H9 (cell line): ENCODE measurements at regions not wholly inside any gene's neighbourhood (a gene's known extent, or its start where the extent isn't known, plus 50 kb on each side); places are given as distances from the start of the nearest gene placed in this dataset.

ENCODE experiments used
- DNase-seq: peaks from one replicate; pipeline ENCODE4 v3.0.0-alpha.2; 2017
- H2AFZ ChIP-seq: one replicate; pipeline ENCODE4 v1.6.1; 2013; ENCODE audit warnings: mild to moderate bottlenecking, low read length, control low read depth, moderate library complexity
- H2AK5ac ChIP-seq: 2 replicates; pipeline ENCODE4 v1.6.1; 2013; ENCODE audit warnings: low read length, control low read depth, mixed read lengths; ENCODE audit not compliant: insufficient read length
- H2BK120ac ChIP-seq: one replicate; pipeline ENCODE4 v1.6.1; 2013; ENCODE audit warnings: low read depth, mild to moderate bottlenecking, low read length, control low read depth, inconsistent platforms; ENCODE audit not compliant: poor library complexity, severe bottlenecking
- H2BK12ac ChIP-seq: 2 replicates; pipeline ENCODE4 v1.6.1; 2013; ENCODE audit warnings: low read length, control low read depth, mixed read lengths, low read depth; ENCODE audit not compliant: insufficient read length
- H2BK15ac ChIP-seq: 2 replicates; pipeline ENCODE4 v1.6.1; 2013; ENCODE audit warnings: low read depth, low read length, control low read depth
- H2BK20ac ChIP-seq: one replicate; pipeline ENCODE4 v1.6.1; 2013; ENCODE audit warnings: low read depth, mild to moderate bottlenecking, low read length, control low read depth, inconsistent platforms; ENCODE audit not compliant: poor library complexity, severe bottlenecking
- H2BK5ac ChIP-seq: 2 replicates; pipeline ENCODE4 v1.6.1; 2013; ENCODE audit warnings: low read length, control low read depth, mixed read lengths; ENCODE audit not compliant: insufficient read length
- H3K14ac ChIP-seq: 2 replicates; pipeline ENCODE4 v1.6.1; 2013; ENCODE audit warnings: low read length, control low read depth; ENCODE audit not compliant: insufficient read depth
- H3K18ac ChIP-seq: 2 replicates; pipeline ENCODE4 v1.6.1; 2013; ENCODE audit warnings: low read depth, mild to moderate bottlenecking, mixed read lengths, low read length, control low read depth; ENCODE audit not compliant: insufficient read length
- H3K23ac ChIP-seq: 2 replicates; pipeline ENCODE4 v1.6.1; 2013; ENCODE audit warnings: low read length, control low read depth, mixed read lengths, low read depth; ENCODE audit not compliant: insufficient read length
- H3K23me2 ChIP-seq: 2 replicates; pipeline ENCODE4 v1.6.1; 2013; ENCODE audit warnings: low read depth, mild to moderate bottlenecking, mixed read lengths, low read length, control low read depth; ENCODE audit not compliant: insufficient read length, poor library complexity, severe bottlenecking
- H3K27ac ChIP-seq: 2 replicates; pipeline ENCODE4 v1.5.1; 2013; ENCODE audit warnings: low read length, control low read depth, mixed read lengths, low read depth; ENCODE audit not compliant: insufficient read length
- H3K27me3 ChIP-seq: 2 replicates; pipeline ENCODE4 v1.6.1; 2013; ENCODE audit warnings: low read length, control low read depth, inconsistent platforms; ENCODE audit not compliant: insufficient read depth
- H3K4ac ChIP-seq: 2 replicates; pipeline ENCODE4 v1.6.1; 2013; ENCODE audit warnings: low read depth, mild to moderate bottlenecking, control low read depth, inconsistent platforms, low read length, moderate library complexity
- H3K4me1 ChIP-seq: 2 replicates; pipeline ENCODE4 v1.6.1; 2013; ENCODE audit warnings: low read length, control low read depth, inconsistent platforms; ENCODE audit not compliant: insufficient read depth
- H3K4me2 ChIP-seq: 2 replicates; pipeline ENCODE4 v1.6.1; 2013; ENCODE audit warnings: low read length, control low read depth, mixed read lengths; ENCODE audit not compliant: insufficient read length, insufficient read depth
- H3K56ac ChIP-seq: 2 replicates; pipeline ENCODE4 v1.6.1; 2013; ENCODE audit warnings: low read depth, mild to moderate bottlenecking, mixed read lengths, low read length, control low read depth; ENCODE audit not compliant: insufficient read length
- H3K79me1 ChIP-seq: 2 replicates; pipeline ENCODE4 v1.6.1; 2013; ENCODE audit warnings: low read depth, mild to moderate bottlenecking, moderate library complexity, low read length, control low read depth, inconsistent platforms; ENCODE audit not compliant: insufficient read depth, poor library complexity, severe bottlenecking
- H3K79me2 ChIP-seq: 2 replicates; pipeline ENCODE4 v1.6.1; 2013; ENCODE audit warnings: low read length, control low read depth, inconsistent platforms; ENCODE audit not compliant: insufficient read depth
- H3K9ac ChIP-seq: 2 replicates; pipeline ENCODE4 v1.6.1; 2013; ENCODE audit warnings: low read length, control low read depth, mixed read lengths; ENCODE audit not compliant: insufficient read length; ENCODE audit errors: extremely low read depth
- H3K9me3 ChIP-seq: one replicate; pipeline ENCODE4 v1.6.1; 2013; ENCODE audit warnings: low read depth, low read length, inconsistent platforms; ENCODE audit not compliant: control insufficient read depth
- H3T11ph ChIP-seq: one replicate; pipeline ENCODE4 v1.6.1; 2013; ENCODE audit warnings: mild to moderate bottlenecking, low read length, control low read depth, inconsistent platforms
- H4K20me1 ChIP-seq: one replicate; pipeline ENCODE4 v1.6.1; 2013; ENCODE audit not compliant: control insufficient read depth, insufficient read length, insufficient read depth
- H4K5ac ChIP-seq: 2 replicates; pipeline ENCODE4 v1.6.1; 2013; ENCODE audit warnings: low read depth, mild to moderate bottlenecking, mixed read lengths, low read length, control low read depth; ENCODE audit not compliant: insufficient read length
- H4K8ac ChIP-seq: replicated peaks from 2 replicates; pipeline ENCODE4 v1.6.1; 2013; ENCODE audit warnings: low read length, control low read depth, mixed read lengths, low read depth; ENCODE audit not compliant: insufficient read length
- H4K91ac ChIP-seq: 2 replicates; pipeline ENCODE4 v1.6.1; 2013; ENCODE audit warnings: low read depth, mild to moderate bottlenecking, moderate library complexity, mixed read lengths, low read length, control low read depth; ENCODE audit not compliant: insufficient read length
- H3K27ac Mint-ChIP-seq, 3 experiments: 2 replicates in 2 of 3; 3 replicates in 1 of 3; pipeline ENCODE4 v1.8.0; 2020 to 2021; ENCODE audit warnings: mixed read lengths in 3 of 3, mild to moderate bottlenecking in 1 of 3, moderate library complexity in 1 of 3
- H3K27me3 Mint-ChIP-seq: 2 replicates; pipeline ENCODE4 v1.8.0; 2021; ENCODE audit warnings: low read depth, mild to moderate bottlenecking, moderate library complexity, mixed read lengths
- H3K36me3 Mint-ChIP-seq, 3 experiments: 2 replicates in 2 of 3; 3 replicates in 1 of 3; pipeline ENCODE4 v1.8.0; 2020 to 2021; ENCODE audit warnings: low read depth in 3 of 3, mixed read lengths in 3 of 3; ENCODE audit not compliant: insufficient read depth in 1 of 3
- H3K4me1 Mint-ChIP-seq, 2 experiments: 2 replicates each; pipeline ENCODE4 v1.8.0; 2020; ENCODE audit warnings: mixed read lengths in 2 of 2
- H3K4me3 Mint-ChIP-seq, 2 experiments: 2 replicates in 1 of 2; 3 replicates in 1 of 2; pipeline ENCODE4 v1.8.0; 2020 to 2021; ENCODE audit warnings: mild to moderate bottlenecking in 2 of 2, mixed read lengths in 2 of 2, moderate library complexity in 1 of 2
- H3K9me3 Mint-ChIP-seq, 2 experiments: 2 replicates in 1 of 2; 3 replicates in 1 of 2; pipeline ENCODE4 v1.8.0; 2020; ENCODE audit warnings: mild to moderate bottlenecking in 2 of 2, mixed read lengths in 2 of 2, moderate library complexity in 1 of 2
- WGBS: extraction: QIAGEN DNeasy Blood & Tissue Kit; methylation state at CpG from one replicate; pipeline ENCODE4 v1.1.7; 2013; ENCODE audit warnings: missing lambda C conversion rate, low lambda C conversion rate, mixed read lengths; ENCODE audit not compliant: insufficient read length; ENCODE audit errors: extremely low coverage; 5-methylcytosine and 5-hydroxymethylcytosine counted together
- TF ChIP-seq, protein P1 (sequence below): fragments of 200-600 bp; sonication (generic); conservative IDR thresholded peaks from 3 replicates; pipeline ENCODE4 v1.8.0; 2021; ENCODE audit warnings: antibody characterized with exemption, mild to moderate bottlenecking

DNA sequence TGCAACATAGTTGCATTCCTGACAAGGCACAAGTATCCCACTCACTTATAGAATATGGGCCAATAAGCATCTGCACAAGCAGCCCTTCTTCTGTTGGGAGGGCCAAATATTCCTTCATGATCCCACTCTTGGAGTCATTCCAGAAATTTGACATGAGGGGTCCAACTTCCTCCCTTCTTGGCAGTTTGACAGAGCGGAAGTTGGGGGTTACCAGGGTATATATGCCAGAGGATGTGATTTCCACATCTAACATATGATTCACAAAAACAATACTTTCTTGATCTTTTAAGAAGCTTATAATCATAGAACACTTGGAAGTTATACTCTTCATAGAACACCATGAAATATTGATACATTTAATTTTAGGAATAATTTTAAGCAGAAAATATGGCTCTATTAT, 100.9 kb upstream of the CRBN start:
- TF ChIP-seq, protein P1, sequence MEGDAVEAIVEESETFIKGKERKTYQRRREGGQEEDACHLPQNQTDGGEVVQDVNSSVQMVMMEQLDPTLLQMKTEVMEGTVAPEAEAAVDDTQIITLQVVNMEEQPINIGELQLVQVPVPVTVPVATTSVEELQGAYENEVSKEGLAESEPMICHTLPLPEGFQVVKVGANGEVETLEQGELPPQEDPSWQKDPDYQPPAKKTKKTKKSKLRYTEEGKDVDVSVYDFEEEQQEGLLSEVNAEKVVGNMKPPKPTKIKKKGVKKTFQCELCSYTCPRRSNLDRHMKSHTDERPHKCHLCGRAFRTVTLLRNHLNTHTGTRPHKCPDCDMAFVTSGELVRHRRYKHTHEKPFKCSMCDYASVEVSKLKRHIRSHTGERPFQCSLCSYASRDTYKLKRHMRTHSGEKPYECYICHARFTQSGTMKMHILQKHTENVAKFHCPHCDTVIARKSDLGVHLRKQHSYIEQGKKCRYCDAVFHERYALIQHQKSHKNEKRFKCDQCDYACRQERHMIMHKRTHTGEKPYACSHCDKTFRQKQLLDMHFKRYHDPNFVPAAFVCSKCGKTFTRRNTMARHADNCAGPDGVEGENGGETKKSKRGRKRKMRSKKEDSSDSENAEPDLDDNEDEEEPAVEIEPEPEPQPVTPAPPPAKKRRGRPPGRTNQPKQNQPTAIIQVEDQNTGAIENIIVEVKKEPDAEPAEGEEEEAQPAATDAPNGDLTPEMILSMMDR = no peak
- H3K4me3 Mint-ChIP-seq = no peak overlapping the region
- Histone ChIP-seq H3K4ac (no peak overlapping the region), H3K18ac (no peak overlapping the region), H3K23ac (no peak overlapping the region), H2BK12ac (no peak overlapping the region), H4K20me1 (no peaks in the 10 kb centered on the region), H3K27ac (no peak overlapping the region), H3K4me2 (no peak overlapping the region), H2BK20ac (no peak overlapping the region), H3T11ph (no peak overlapping the region), H3K9ac (no peak overlapping the region), H4K91ac (no peak overlapping the region), H2AFZ (no peak overlapping the region), H2AK5ac (no peak overlapping the region), H4K8ac (no peak overlapping the region), H2BK5ac (no peak overlapping the region), H2BK15ac (no peak overlapping the region), H3K56ac (no peak overlapping the region), H3K14ac (no peak overlapping the region), H4K5ac (no peak overlapping the region), H2BK120ac (no peak overlapping the region), H3K9me3 (no peaks in the 10 kb centered on the region), H3K79me2 (no peaks in the 10 kb centered on the region), H3K4me1 (peaks cover 3% of the 10 kb centered on the region; the same call in 1 of the 2 replicates), H3K23me2 (no peaks in the 10 kb centered on the region), H3K27me3 (no peaks in the 10 kb centered on the region), H3K79me1 (no peaks in the 10 kb centered on the region)
- peaks cover 15 to 24% of the 10 kb centered on the region in 2 experiments for H3K4me1 Mint-ChIP-seq
- WGBS = no CpG with 5 or more reads among the region's 1 CpG
- no peaks in the 10 kb centered on the region for H3K9me3 Mint-ChIP-seq
- H3K36me3 Mint-ChIP-seq = no peaks in the 10 kb centered on the region
- no peaks in the 10 kb centered on the region; the same call in 1 of the 2 replicates for H3K27me3 Mint-ChIP-seq
- H3K27ac Mint-ChIP-seq = no peak overlapping the region
- no peak for DNase-seq
